Esophagus squamous epithelium (tissue), 5 donors: ENCODE measurements at regions not wholly inside any gene's neighbourhood (a gene's known extent, or its start where the extent isn't known, plus 50 kb on each side); places are given as distances from the start of the nearest gene placed in this dataset.

Experiments
- DNase-seq: peaks from one replicate; lab custom pipeline; 2025; lab: John Stamatoyannopoulos, UW
- H3K27ac ChIP-seq, 4 donors: fragments of 200-600 bp; sonication (generic); one replicate each; pipeline ENCODE4 v1.5.1; 2016 to 2019; ENCODE audit warnings: mild to moderate bottlenecking in 1 of 4
- H3K27me3 ChIP-seq, 4 donors: fragments of 200-600 bp; sonication (generic); 1 replicate in 3 of 4; 2 replicates in 1 of 4; pipeline versions ENCODE4 v1.5.1 to v1.6.0; 2017 to 2021; ENCODE audit warnings: antibody characterized with exemption in 1 of 4
- H3K36me3 ChIP-seq, 3 donors: fragments of 200-600 bp; sonication (generic); one replicate each; pipeline ENCODE4 v1.5.1; 2016 to 2019
- H3K4me1 ChIP-seq, 3 donors: fragments of 200-600 bp; sonication (generic); one replicate each; pipeline ENCODE4 v1.5.1; 2017 to 2019
- H3K4me3 ChIP-seq, 4 donors: fragments of 200-600 bp; sonication (generic); 1 replicate in 3 of 4; 2 replicates in 1 of 4; pipeline ENCODE4 v1.5.1; 2016 to 2019; ENCODE audit warnings: mild to moderate bottlenecking in 2 of 4, moderate library complexity in 1 of 4
- H3K9me3 ChIP-seq, 3 donors: fragments of 200-600 bp; sonication (generic); one replicate each; pipeline ENCODE4 v1.5.1; 2016 to 2019
- POLR2A ChIP-seq, 4 donors: fragments of 450-650 bp; IDR thresholded peaks; one replicate each; pipeline ENCODE4 v1.6.1; 2017; ENCODE audit warnings: antibody characterized with exemption in 4 of 4, mild to moderate bottlenecking in 4 of 4, moderate library complexity in 3 of 4
- WGBS, 2 donors: methylation state at CpG; one replicate each; pipeline ENCODE4 v1.1.5; 2018; 5-methylcytosine and 5-hydroxymethylcytosine counted together
- intact Hi-C: fragments of 100-400 bp; cut with DNase I; formaldehyde crosslinking; loops from one replicate; pipeline ENCODE4 v1.15.0; 2022
- TF ChIP-seq, protein P1 (sequence below), 6 experiments: fragments of 450-650 bp in 4 of 6; fragments of 200-600 bp in 2 of 6; sonication (generic) in 2 of 6; IDR thresholded peaks; one replicate each; pipeline ENCODE4 v1.5.1; 2016 to 2019; ENCODE audit warnings: antibody characterized with exemption in 6 of 6, mild to moderate bottlenecking in 4 of 6, moderate library complexity in 4 of 6
- donor health status: DM: yes; HTN: yes; CAD: no.

DNA sequence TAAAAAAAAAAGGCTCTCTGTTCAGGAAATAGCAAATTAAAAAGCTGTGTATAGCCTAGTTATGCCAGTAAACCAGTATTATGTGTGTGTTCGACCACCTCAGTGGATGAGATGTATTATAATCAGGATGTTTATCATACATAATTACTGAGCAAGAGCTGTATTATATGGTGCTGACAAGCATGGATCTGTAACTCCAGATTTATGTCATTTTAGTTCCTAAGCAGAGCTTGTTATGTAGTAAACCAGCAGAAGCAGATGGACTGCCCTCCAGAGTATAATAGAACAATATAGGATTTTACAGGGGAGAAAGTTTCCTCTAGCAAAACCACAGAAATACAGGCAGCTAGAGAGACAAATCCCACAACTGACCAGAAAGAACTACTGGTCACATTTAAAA is 627.4 kb upstream of the EPHA5 start:
- Histone ChIP-seq H3K27me3 (no peaks in the 10 kb centered on the region), H3K27ac (no peak overlapping the region), H3K36me3 (no peaks in the 10 kb centered on the region), H3K4me1 (no peaks in the 10 kb centered on the region), H3K4me3 (no peak overlapping the region), H3K9me3 (no peaks in the 10 kb centered on the region)
- TF ChIP-seq, protein P1, sequence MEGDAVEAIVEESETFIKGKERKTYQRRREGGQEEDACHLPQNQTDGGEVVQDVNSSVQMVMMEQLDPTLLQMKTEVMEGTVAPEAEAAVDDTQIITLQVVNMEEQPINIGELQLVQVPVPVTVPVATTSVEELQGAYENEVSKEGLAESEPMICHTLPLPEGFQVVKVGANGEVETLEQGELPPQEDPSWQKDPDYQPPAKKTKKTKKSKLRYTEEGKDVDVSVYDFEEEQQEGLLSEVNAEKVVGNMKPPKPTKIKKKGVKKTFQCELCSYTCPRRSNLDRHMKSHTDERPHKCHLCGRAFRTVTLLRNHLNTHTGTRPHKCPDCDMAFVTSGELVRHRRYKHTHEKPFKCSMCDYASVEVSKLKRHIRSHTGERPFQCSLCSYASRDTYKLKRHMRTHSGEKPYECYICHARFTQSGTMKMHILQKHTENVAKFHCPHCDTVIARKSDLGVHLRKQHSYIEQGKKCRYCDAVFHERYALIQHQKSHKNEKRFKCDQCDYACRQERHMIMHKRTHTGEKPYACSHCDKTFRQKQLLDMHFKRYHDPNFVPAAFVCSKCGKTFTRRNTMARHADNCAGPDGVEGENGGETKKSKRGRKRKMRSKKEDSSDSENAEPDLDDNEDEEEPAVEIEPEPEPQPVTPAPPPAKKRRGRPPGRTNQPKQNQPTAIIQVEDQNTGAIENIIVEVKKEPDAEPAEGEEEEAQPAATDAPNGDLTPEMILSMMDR (IDR thresholded peaks at IDR 0.05), result no peak
- TF ChIP-seq POLR2A (IDR thresholded peaks at IDR 0.05), result no peak
- DNase-seq, result no peak
- 33 to 38% methylated on average over 1 of the region's 1 CpG for WGBS, 2 donors
- intact Hi-C loops, result no loop called here

DNA sequence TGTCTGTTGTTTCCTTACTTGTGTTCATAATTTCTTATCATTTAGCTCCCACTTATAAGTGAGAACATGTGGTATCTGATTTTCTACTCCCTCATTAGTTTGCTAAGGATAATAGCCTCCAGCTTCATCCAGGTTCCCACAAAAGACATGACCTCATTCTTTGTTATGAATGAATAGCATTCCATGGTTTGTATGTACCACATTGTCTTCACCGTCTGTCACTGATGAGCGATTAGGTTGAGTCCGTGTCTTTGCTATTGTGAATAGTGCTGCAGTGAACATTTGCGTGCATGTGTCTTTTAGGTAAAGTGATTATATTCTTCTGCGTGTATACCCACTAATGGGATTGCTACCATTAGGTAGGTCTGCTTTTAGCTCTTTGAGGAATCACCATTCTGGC is 624.3 kb upstream of the EPHA5 start:
- WGBS, 2 donors, result 70 to 86% methylated on average over 5 of the region's 5 CpGs
- Histone ChIP-seq H3K4me3 (no peak overlapping the region), H3K9me3 (no peaks in the 10 kb centered on the region), H3K4me1 (no peaks in the 10 kb centered on the region), H3K27me3 (no peaks in the 10 kb centered on the region), H3K27ac (no peak overlapping the region), H3K36me3 (no peaks in the 10 kb centered on the region)
- no peak for TF ChIP-seq POLR2A (IDR thresholded peaks at IDR 0.05)
- TF ChIP-seq, protein P1 (IDR thresholded peaks at IDR 0.05), result no peak
- intact Hi-C loops, result no loop called here
- no peak for DNase-seq

DNA sequence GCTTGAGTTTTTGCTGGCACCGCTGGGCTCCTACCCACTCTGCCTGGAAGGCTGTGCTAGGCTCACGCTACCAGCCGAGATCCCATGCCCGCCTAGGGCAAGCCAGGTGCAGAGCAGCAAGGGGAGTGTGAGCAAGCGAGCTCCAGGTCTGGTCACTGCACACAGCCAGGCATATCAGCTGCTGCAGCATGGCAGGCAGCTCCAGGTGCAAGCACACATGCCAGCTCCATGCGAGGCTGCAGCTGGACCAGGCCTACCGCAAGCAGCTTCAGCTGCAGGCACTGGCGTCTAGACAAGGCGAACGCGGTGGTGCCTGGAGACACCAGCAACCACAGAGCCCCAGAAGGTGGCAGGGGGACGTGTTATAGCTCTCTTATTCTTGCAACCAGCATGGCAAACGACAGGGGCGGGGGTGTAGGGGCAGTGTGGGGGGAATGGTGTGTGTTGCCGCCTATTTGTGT is 614.7 kb upstream of the EPHA5 start:
- H3K4me3 ChIP-seq, result no peak overlapping the region
- no peaks in the 10 kb centered on the region for H3K4me1 ChIP-seq
- no peaks in the 10 kb centered on the region for H3K9me3 ChIP-seq
- 100% methylated on average over 1 of the region's 15 CpGs for WGBS, 2 donors
- intact Hi-C loops, result no loop called here
- DNase-seq, result no peak
- H3K27ac ChIP-seq, result no peak overlapping the region
- TF ChIP-seq POLR2A (IDR thresholded peaks at IDR 0.05), result no peak
- TF ChIP-seq, protein P1 (IDR thresholded peaks at IDR 0.05), result no peak
- no peaks in the 10 kb centered on the region for H3K36me3 ChIP-seq
- no peaks in the 10 kb centered on the region for H3K27me3 ChIP-seq

DNA sequence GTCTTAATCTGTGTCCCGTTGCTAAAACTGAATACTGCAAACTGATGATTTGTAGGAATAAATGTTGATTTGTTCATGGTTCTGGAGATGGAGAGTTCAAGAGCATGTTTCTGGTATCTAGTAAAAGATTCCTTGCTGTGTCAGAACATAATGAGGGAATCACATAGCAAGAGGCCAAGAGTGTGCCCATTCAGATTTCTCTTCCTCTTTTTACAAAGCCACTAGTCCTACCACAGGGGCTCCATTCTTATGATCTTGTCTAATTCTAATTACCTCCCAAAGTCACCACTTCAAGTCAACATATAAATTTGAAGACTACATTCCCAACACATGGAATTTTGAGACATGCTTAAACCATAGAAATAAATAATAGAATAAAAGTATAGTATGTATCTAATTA is 608.8 kb upstream of the EPHA5 start:
- intact Hi-C loops, result no loop called here
- WGBS, 2 donors, result 88 to 97% methylated on average over 1 of the region's 1 CpG
- Histone ChIP-seq H3K9me3 (no peaks in the 10 kb centered on the region), H3K27me3 (no peaks in the 10 kb centered on the region), H3K4me3 (no peak overlapping the region), H3K4me1 (no peaks in the 10 kb centered on the region), H3K36me3 (no peaks in the 10 kb centered on the region), H3K27ac (no peak overlapping the region)
- TF ChIP-seq, protein P1 (IDR thresholded peaks at IDR 0.05), result no peak
- TF ChIP-seq POLR2A (IDR thresholded peaks at IDR 0.05), result no peak
- no peak for DNase-seq

DNA sequence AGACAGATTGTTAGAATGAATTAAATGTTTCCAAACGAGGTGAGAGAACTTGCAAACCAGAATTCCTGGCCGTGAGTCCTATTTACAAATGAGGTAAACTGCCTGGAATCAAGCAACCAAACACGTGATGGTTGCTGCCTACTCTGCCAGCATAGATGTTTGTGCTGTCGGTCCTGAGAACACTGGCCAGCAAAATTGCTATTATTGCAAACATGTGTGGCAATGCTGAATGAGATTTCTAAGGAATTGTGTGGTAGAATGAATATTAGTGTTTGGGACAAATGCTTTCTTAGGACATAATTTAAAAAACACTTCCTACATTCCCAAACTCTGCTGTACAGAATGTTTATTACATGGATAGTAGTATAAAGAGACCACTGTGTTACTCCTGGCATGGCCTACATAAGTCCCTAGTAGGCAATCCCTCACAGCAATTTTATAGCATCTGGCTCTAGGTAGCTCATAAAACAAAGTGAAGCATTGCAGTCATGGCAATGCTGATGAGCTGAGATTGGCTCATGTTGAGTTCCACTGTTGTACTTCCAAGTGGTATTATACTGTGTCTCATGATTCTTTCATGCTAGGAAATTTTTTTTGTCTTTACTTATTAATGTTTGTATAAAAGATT is 605.2 kb upstream of the EPHA5 start:
- Histone ChIP-seq H3K9me3 (no peaks in the 10 kb centered on the region), H3K27me3 (no peaks in the 10 kb centered on the region), H3K27ac (no peak overlapping the region), H3K4me3 (no peak overlapping the region), H3K36me3 (no peaks in the 10 kb centered on the region), H3K4me1 (no peaks in the 10 kb centered on the region)
- TF ChIP-seq POLR2A (IDR thresholded peaks at IDR 0.05), result no peak
- TF ChIP-seq, protein P1 (IDR thresholded peaks at IDR 0.05), result no peak
- intact Hi-C loops, result no loop called here
- WGBS, 2 donors, result 34 to 36% methylated on average over 4 of the region's 4 CpGs
- no peak for DNase-seq
